HG03469 (cell line): ENCODE measurements at regions not wholly inside any gene's neighbourhood (a gene's known extent, or its start where the extent isn't known, plus 50 kb on each side); places are given as distances from the start of the nearest gene placed in this dataset.

ENCODE experiments used
- ATAC-seq: cut with Tn5 transposase; IDR thresholded peaks from one replicate; pipeline ENCODE4 v1.9.1; 2021; ENCODE audit warnings: mild to moderate bottlenecking, moderate library complexity, moderate number of reproducible peaks; ENCODE audit not compliant: unreplicated experiment

GRCh38 chr11:29317694-29318093 is 699.1 kb downstream of the KCNA4 start:
- ATAC-seq: no peak

- ATAC-seq: no peak
Observed at GRCh38 chr11:29315275-29315674, 701.6 kb downstream of the KCNA4 start.

GRCh38 chr11:29314211-29314610 is 702.6 kb downstream of the KCNA4 start:
- ATAC-seq: no peak

- no peak for ATAC-seq
Observed at GRCh38 chr11:29312812-29313211, 704.0 kb downstream of the KCNA4 start.

- ATAC-seq: no peak
Observed at GRCh38 chr11:29310725-29311342, 706.0 kb downstream of the KCNA4 start.

- no peak for ATAC-seq
Observed at GRCh38 chr11:29309992-29310391, 706.8 kb downstream of the KCNA4 start.

GRCh38 chr11:29306527-29306926 is 710.3 kb downstream of the KCNA4 start:
- no peak for ATAC-seq

GRCh38 chr11:29305456-29306232 is 711.2 kb downstream of the KCNA4 start:
- no peak for ATAC-seq

GRCh38 chr11:29300420-29300819 is 716.4 kb downstream of the KCNA4 start:
- ATAC-seq: no peak

GRCh38 chr11:29296680-29297079 is 720.1 kb downstream of the KCNA4 start:
- no peak for ATAC-seq

GRCh38 chr11:29293825-29294224 is 723.0 kb downstream of the KCNA4 start:
- peak; percentile 80 for ATAC-seq

- no peak for ATAC-seq
Observed at GRCh38 chr11:29282088-29282487, 734.7 kb downstream of the KCNA4 start.

GRCh38 chr11:29281271-29281777 is 735.5 kb downstream of the KCNA4 start:
- no peak for ATAC-seq

GRCh38 chr11:29280452-29280851 is 736.4 kb downstream of the KCNA4 start:
- ATAC-seq: no peak

- no peak for ATAC-seq
Observed at GRCh38 chr11:29279716-29280115, 737.1 kb downstream of the KCNA4 start.

GRCh38 chr11:29272019-29272654 is 744.7 kb downstream of the KCNA4 start:
- no peak for ATAC-seq

- no peak for ATAC-seq
Observed at GRCh38 chr11:29271616-29272015, 745.2 kb downstream of the KCNA4 start.

GRCh38 chr11:29268733-29269132 is 748.1 kb downstream of the KCNA4 start:
- no peak for ATAC-seq

GRCh38 chr11:29265792-29266191 is 751.0 kb downstream of the KCNA4 start:
- ATAC-seq: no peak

- ATAC-seq: no peak
Observed at GRCh38 chr11:29265381-29265780, 751.4 kb downstream of the KCNA4 start.

- ATAC-seq: no peak
Observed at GRCh38 chr11:29263971-29264682, 752.7 kb downstream of the KCNA4 start.
